Stomach (tissue), 4 donors: ENCODE measurements at regions not wholly inside any gene's neighbourhood (a gene's known extent, or its start where the extent isn't known, plus 50 kb on each side); places are given as distances from the start of the nearest gene placed in this dataset.

Experiments
- CTCF ChIP-seq, 7 experiments: fragments of 450-650 bp in 4 of 7; fragments of 200-600 bp in 3 of 7; sonication (generic) in 3 of 7; IDR thresholded peaks; one replicate each; pipeline ENCODE4 v1.5.1; 2016 to 2019; ENCODE audit warnings: antibody characterized with exemption in 7 of 7, control low read depth in 2 of 7, mild to moderate bottlenecking in 1 of 7
- EP300 ChIP-seq: sonication (generic); formaldehyde crosslinking; IDR thresholded peaks from one replicate; pipeline ENCODE4 v1.6.1; 2017; ENCODE audit warnings: antibody characterized with exemption
- POLR2A ChIP-seq, 4 donors: fragments of 450-650 bp; IDR thresholded peaks; one replicate each; pipeline ENCODE4 v1.6.1; 2016; ENCODE audit warnings: antibody characterized with exemption in 4 of 4, control low read depth in 2 of 4, mild to moderate bottlenecking in 1 of 4, moderate library complexity in 1 of 4
- POLR2AphosphoS5 ChIP-seq, 3 donors: sonication (generic); formaldehyde crosslinking; IDR thresholded peaks; one replicate each; pipeline ENCODE4 v1.6.1; 2016; ENCODE audit warnings: antibody characterized with exemption in 3 of 3

DNA sequence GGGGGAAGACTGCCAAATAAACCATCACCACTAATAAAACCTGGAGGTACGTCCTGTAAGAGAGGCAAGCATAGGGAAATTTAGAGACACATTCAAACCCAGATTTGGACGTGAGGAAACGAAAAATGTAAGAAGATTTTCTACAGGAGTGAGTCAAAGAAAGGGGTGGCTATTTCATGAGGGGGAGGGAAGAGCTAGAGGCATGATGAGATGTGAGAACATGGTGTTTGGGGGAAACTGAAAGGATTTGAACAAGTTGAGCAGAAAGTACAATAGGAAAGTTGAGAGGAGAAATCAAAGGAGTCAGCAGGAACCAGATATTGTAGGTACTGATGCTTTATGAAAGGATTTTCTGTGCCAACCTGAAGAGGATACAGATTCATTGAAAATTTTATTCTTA lies 179.1 kb upstream of the HS3ST5 start:
- TF ChIP-seq CTCF (IDR thresholded peaks at IDR 0.05) (no peak), EP300 (no peak), POLR2A (IDR thresholded peaks at IDR 0.05) (no peak), POLR2AphosphoS5 (IDR thresholded peaks at IDR 0.05) (no peak)
